Activated CD8-positive, alpha-beta T cell treated with anti-CD3 and anti-CD28 coated beads for 36 hours (primary cell): ENCODE measurements at regions not wholly inside any gene's neighbourhood (a gene's known extent, or its start where the extent isn't known, plus 50 kb on each side); places are given as distances from the start of the nearest gene placed in this dataset.
A peak's percentile ranks its signal among the peaks of the same experiment; 100 is the strongest.
"Not testable (repeated sequence)": the region's sequence is repeated elsewhere in the genome, so short reads cannot be mapped to it uniquely, and the experiment has no call there.

ENCODE experiments used
- ATAC-seq: fragments of 200-7000 bp; cut with Tn5 transposase; one replicate; pipeline ENCODE4 v1.10.0; 2021; ENCODE audit warnings: mild to moderate bottlenecking, moderate library complexity
- CTCF ChIA-PET: fragments of 350-600 bp; sonication (Branson Sonifier 250); formaldehyde crosslinking; loops from one replicate; lab custom pipeline; 2021; ENCODE audit warnings: antibody characterized with exemption; lab: Charles Lee
- POLR2A ChIA-PET: fragments of 350-600 bp; sonication (Branson Sonifier 250); formaldehyde crosslinking; loops from one replicate; lab custom pipeline; 2021; ENCODE audit warnings: antibody characterized with exemption; lab: Charles Lee
- DNase-seq: peaks from one replicate; pipeline ENCODE4 v3.0.0-alpha.2; 2020
- H3K27ac Mint-ChIP-seq: one replicate; pipeline ENCODE4 v1.8.0; 2021; ENCODE audit warnings: mild to moderate bottlenecking, mixed read lengths
- H3K27me3 Mint-ChIP-seq: one replicate; pipeline ENCODE4 v1.8.0; 2021; ENCODE audit warnings: mixed read lengths
- H3K36me3 Mint-ChIP-seq: one replicate; pipeline ENCODE4 v1.8.0; 2021; ENCODE audit warnings: low read depth, mixed read lengths
- H3K4me1 Mint-ChIP-seq: one replicate; pipeline ENCODE4 v1.8.0; 2021; ENCODE audit warnings: low read depth, mixed read lengths
- H3K4me3 Mint-ChIP-seq: one replicate; pipeline ENCODE4 v1.8.0; 2021; ENCODE audit warnings: mild to moderate bottlenecking, moderate library complexity, mixed read lengths
- H3K9me3 Mint-ChIP-seq: one replicate; pipeline ENCODE4 v1.8.0; 2021; ENCODE audit warnings: mixed read lengths
- intact Hi-C: fragments of 100-400 bp; cut with micrococcal nuclease; formaldehyde crosslinking; loops from one replicate; pipeline ENCODE4 v1.10.0; 2022
- TF ChIP-seq, protein P1 (sequence below): fragments of 200-600 bp; IDR thresholded peaks from one replicate; pipeline ENCODE4 v1.8.0; 2022; ENCODE audit warnings: antibody characterized with exemption, mild to moderate bottlenecking

- Mint-ChIP-seq H3K27me3 (peaks cover 10% of the 10 kb centered on the region), H3K4me3 (no peak overlapping the region), H3K36me3 (no peaks in the 10 kb centered on the region), H3K27ac (no peak overlapping the region), H3K9me3 (no peaks in the 10 kb centered on the region), H3K4me1 (no peaks in the 10 kb centered on the region)
- ChIA-PET POLR2A (no interaction called here), CTCF (interaction anchor here (0.6 to 0.9 kb wide), 2 partner anchors 11 to 46 kb away, joined by 3 read pairs; no protein-coding TSS in a partner anchor)
- ATAC-seq: no peak
- intact Hi-C loops: no loop called here
- no peak for DNase-seq
- TF ChIP-seq, protein P1, sequence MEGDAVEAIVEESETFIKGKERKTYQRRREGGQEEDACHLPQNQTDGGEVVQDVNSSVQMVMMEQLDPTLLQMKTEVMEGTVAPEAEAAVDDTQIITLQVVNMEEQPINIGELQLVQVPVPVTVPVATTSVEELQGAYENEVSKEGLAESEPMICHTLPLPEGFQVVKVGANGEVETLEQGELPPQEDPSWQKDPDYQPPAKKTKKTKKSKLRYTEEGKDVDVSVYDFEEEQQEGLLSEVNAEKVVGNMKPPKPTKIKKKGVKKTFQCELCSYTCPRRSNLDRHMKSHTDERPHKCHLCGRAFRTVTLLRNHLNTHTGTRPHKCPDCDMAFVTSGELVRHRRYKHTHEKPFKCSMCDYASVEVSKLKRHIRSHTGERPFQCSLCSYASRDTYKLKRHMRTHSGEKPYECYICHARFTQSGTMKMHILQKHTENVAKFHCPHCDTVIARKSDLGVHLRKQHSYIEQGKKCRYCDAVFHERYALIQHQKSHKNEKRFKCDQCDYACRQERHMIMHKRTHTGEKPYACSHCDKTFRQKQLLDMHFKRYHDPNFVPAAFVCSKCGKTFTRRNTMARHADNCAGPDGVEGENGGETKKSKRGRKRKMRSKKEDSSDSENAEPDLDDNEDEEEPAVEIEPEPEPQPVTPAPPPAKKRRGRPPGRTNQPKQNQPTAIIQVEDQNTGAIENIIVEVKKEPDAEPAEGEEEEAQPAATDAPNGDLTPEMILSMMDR: no peak
Observed at GRCh38 chr3:156038869-156039268, 81.5 kb upstream of the KCNAB1 start.

GRCh38 chr3:156040041-156040440, 80.3 kb upstream of the KCNAB1 start:
- TF ChIP-seq, protein P1: no peak
- H3K4me3 Mint-ChIP-seq: no peak overlapping the region
- peaks cover 12% of the 10 kb centered on the region for H3K27me3 Mint-ChIP-seq
- ChIA-PET POLR2A (no interaction called here), CTCF (no interaction called here)
- ATAC-seq: no peak
- intact Hi-C loops: no loop called here
- H3K27ac Mint-ChIP-seq: no peak overlapping the region
- no peak for DNase-seq
- no peaks in the 10 kb centered on the region for H3K9me3 Mint-ChIP-seq
- H3K4me1 Mint-ChIP-seq: no peaks in the 10 kb centered on the region
- no peaks in the 10 kb centered on the region for H3K36me3 Mint-ChIP-seq

- CTCF ChIA-PET: interaction anchor here (1.5 kb wide), 1 partner anchor 26 kb away, joined by 3 read pairs; no protein-coding TSS in a partner anchor
Observed at GRCh38 chr3:156041216-156041841, 79.0 kb upstream of the KCNAB1 start.

GRCh38 chr3:156041856-156042255, 78.5 kb upstream of the KCNAB1 start:
- CTCF ChIA-PET: interaction anchor here (1.5 kb wide), 1 partner anchor 26 kb away, joined by 3 read pairs; no protein-coding TSS in a partner anchor
- POLR2A ChIA-PET, H3K4me1 Mint-ChIP-seq, intact Hi-C loops, DNase-seq, H3K27ac Mint-ChIP-seq, ATAC-seq, H3K4me3 Mint-ChIP-seq, H3K36me3 Mint-ChIP-seq, H3K9me3 Mint-ChIP-seq: not testable (repeated sequence)
- peaks cover 12% of the 10 kb centered on the region for H3K27me3 Mint-ChIP-seq

More at GRCh38 chr3:156041216-156041841, 79.0 kb upstream of the KCNAB1 start:
- intact Hi-C loops, ATAC-seq, H3K4me1 Mint-ChIP-seq, H3K27ac Mint-ChIP-seq, H3K36me3 Mint-ChIP-seq, POLR2A ChIA-PET, H3K4me3 Mint-ChIP-seq, H3K9me3 Mint-ChIP-seq, DNase-seq: not testable (repeated sequence)
- H3K27me3 Mint-ChIP-seq: peaks cover 12% of the 10 kb centered on the region

DNA sequence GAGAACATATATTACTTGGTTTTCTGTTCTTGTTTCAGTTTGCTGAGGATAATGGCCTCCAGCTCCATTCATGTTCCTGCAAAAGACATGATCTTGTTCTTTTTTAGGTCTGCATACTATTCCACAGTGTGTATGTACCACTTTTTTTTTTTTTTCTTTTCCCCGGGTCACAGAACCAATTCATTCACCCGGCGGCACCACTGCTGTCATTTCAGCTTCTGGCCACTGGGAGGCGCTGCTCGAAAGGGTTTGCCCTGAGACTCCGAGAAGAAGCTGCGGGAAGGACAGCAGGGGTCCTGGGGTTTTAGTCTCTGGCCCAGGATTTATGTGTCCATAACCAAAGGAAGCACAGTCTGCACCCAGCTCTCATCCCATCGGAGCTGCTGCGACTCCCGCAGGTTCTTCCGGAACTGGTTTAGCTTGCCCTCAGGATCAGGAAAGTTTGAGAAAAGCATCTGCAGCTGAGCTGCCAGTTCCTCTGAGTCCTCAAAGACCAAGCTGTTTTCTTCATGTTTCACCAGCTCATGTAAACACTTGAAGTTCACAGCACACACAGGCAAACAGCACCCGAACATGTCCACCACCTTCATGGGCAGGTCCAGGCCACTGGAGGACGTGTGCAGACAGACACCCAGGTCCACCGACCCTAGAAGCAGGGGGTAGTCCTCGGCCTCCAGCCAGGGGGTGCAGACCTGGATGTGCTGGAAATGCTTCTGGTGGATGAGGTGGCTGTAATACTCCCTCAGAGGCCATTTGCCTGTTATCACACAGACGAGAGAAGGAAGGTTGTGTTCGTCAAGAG, 76.3 kb upstream of the KCNAB1 start:
- H3K27me3 Mint-ChIP-seq: peaks cover 15% of the 10 kb centered on the region
- TF ChIP-seq, protein P1: peak; percentile 79
- H3K4me3 Mint-ChIP-seq, H3K36me3 Mint-ChIP-seq, intact Hi-C loops, H3K27ac Mint-ChIP-seq, H3K9me3 Mint-ChIP-seq, H3K4me1 Mint-ChIP-seq, ATAC-seq, POLR2A ChIA-PET: not testable (repeated sequence)
- peak; percentile 67 for DNase-seq
- CTCF ChIA-PET: interaction anchor here (0.6 to 2.6 kb wide), 20 partner anchors 10 to 1038 kb away, joined by 3 to 15 read pairs (median 4); partner anchors contain the start of genes C3orf33 and KCNAB1
